GM12865 (cell line): ENCODE measurements at regions not wholly inside any gene's neighbourhood (a gene's known extent, or its start where the extent isn't known, plus 50 kb on each side); places are given as distances from the start of the nearest gene placed in this dataset.

ENCODE experiments used
- DNase-seq: peaks from one replicate; pipeline ENCODE4 v3.0.0; 2010; ENCODE audit warnings: low read depth
- H3K4me3 ChIP-seq: 2 replicates; pipeline ENCODE4 v1.5.1; 2011; ENCODE audit warnings: mild to moderate bottlenecking, low read depth, low read length, control low read depth
- TF ChIP-seq, protein P1 (sequence below): IDR thresholded peaks from 2 replicates; pipeline ENCODE4 v1.5.1; 2011; ENCODE audit warnings: low read length, control low read depth, low read depth, inconsistent platforms; ENCODE audit not compliant: insufficient read depth; ENCODE audit errors: missing control alignments

DNA sequence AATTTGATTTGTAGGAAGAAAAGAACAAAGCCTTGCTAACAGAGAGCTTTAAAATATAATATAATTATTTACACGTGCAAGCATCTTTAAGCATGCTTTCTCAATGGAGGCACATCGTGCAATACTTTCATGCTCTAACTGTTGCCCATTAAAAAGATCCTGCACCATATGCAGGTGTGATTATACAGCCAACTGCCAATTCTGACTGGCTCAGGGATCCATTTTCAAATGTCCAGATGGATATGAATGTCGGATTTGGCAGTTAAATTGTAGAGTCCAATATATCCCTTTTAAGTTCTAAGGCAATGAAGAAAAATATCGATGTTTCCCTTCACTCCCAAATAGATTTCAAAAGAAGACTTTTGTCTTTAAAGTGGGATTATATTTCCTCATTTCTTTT is 416.4 kb upstream of the CD180 start:
- no peak for DNase-seq
- no peak overlapping the region for H3K4me3 ChIP-seq
- TF ChIP-seq, protein P1, sequence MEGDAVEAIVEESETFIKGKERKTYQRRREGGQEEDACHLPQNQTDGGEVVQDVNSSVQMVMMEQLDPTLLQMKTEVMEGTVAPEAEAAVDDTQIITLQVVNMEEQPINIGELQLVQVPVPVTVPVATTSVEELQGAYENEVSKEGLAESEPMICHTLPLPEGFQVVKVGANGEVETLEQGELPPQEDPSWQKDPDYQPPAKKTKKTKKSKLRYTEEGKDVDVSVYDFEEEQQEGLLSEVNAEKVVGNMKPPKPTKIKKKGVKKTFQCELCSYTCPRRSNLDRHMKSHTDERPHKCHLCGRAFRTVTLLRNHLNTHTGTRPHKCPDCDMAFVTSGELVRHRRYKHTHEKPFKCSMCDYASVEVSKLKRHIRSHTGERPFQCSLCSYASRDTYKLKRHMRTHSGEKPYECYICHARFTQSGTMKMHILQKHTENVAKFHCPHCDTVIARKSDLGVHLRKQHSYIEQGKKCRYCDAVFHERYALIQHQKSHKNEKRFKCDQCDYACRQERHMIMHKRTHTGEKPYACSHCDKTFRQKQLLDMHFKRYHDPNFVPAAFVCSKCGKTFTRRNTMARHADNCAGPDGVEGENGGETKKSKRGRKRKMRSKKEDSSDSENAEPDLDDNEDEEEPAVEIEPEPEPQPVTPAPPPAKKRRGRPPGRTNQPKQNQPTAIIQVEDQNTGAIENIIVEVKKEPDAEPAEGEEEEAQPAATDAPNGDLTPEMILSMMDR, result no peak

DNA sequence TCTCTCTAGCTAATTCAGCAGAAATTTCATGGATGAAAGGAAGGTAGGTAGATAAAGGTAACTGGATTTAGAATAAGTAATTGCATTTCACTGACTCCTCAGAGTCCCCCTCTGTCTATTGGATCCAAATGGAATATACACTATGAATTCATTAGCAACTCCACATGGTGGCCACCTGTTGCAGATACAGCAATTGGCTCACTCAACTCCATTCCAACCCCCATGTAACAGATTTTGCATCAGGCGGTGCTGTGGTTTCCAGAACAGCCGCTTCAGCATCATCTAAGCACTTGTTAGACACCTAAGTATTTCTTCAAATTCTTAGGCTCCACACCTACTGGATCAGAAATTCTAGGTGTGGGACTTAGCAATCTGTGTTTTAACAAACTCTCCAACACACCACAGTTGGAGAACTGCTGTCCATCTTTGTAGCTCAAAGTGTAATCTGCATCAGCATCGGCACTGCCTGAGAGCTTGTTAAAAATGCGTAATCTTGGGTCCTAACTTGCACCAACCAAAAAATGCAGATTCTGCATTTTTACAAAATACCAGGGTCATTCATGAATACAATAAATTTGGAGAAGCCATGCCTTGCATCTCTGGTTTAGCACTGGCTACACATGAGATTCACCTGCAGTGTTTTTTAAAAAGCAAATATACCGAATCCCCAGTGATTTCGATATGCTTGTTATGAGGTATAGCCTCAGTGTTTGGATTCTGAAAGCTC is 413.8 kb upstream of the CD180 start:
- H3K4me3 ChIP-seq, result no peak overlapping the region
- TF ChIP-seq, protein P1, result no peak
- no peak for DNase-seq

DNA sequence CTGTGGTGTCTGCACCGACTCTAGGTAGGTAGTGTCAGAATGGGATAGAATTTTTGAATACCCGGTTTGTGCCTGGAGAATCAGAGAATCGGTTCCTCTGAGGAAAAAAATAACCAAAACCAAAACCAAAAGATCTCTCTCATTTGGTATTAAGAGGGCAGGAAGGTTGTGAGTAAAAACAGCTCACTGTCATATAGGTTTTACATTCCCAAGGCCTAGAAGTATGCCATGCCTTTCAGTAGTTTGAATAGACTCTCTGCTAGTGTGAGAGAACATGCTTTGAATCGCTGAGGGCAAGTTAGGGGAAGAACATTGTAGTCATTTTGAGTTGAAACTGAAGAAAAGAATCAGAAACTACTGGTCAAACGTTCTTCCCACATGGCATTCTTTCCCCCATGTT is 411.4 kb upstream of the CD180 start:
- TF ChIP-seq, protein P1, result no peak
- no peak overlapping the region for H3K4me3 ChIP-seq
- peak; percentile 15 for DNase-seq

DNA sequence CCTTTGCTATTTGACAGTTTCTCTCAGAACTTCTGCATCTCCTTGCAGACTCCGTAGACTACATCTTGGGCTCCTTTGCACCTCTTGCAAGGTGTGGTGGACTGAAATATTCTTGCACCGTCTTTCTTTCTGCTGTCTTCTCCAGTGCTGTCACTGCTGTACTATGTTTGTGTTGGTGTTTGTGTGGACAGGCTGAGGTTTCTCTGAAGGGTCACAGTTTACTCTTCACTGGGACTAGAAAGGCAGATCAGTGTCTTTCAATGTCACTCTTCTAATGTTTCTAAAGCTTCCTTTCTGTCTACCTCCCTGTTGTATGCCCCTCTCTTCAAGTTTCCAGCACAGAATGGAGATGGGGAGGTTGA is 410.0 kb upstream of the CD180 start:
- DNase-seq, result no peak
- no peak overlapping the region for H3K4me3 ChIP-seq
- TF ChIP-seq, protein P1, result no peak

DNA sequence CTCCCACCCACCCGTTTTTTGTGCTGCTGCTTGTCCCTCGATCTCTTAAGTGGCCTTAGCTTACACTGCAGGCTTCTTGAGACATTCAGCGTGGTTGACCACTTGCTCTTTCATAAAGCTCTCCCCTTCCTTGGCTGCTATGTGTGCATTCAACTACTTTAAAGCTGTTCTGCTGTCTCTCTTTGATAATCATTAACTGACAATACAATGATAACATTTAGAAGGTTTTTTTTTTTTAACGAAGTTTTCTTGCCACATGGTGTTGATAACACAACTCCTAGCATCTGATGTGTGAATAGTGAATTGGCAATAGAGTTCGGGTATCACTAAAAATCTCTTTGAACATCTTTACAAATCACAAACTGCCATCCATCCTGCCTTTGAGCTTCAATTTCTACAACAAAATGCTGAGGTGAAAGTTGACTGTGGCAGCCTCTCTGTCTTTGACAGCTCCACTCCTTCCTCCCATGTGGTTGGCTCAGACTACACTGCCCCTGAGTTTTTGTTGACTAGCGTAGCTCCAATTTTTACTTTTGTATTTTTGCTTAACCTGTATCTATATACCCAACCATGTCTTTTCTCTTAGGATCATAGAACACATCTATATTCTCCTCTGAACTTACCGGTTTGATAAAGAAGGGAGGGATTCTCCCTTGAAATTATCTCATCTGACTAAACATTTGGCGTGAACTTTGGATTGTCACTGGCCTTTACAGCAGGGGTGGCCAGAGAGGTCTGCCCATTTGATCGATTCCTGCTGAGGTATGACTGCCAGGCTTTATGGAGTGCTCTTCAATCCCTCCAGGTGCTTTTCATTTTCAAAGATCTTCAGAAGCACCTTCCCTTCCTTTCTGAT is 409.4 kb upstream of the CD180 start:
- TF ChIP-seq, protein P1, result no peak
- no peak for DNase-seq
- no peak overlapping the region for H3K4me3 ChIP-seq

DNA sequence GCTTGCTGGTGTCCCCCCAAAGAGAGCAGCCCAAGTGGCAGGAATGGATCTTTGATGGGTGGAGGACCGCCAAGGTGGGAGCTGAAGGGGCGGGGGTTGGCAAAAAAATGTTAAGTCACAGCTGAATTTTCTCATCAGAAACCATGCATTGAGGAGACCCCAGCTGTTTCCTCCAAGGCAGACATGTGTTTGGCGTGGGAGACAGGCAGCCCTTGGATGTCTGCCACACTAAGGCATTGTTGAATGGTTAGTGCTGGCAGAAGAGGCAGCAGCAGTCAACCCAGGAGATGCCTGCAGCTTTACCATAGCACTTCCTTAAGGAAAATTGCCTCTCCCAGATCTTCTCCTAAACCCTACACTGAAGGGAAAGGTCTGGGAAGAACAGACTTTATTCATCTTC is 394.9 kb upstream of the CD180 start:
- TF ChIP-seq, protein P1, result no peak
- DNase-seq, result no peak

More for the DNA sequence above, 394.9 kb upstream of the CD180 start:
- H3K4me3 ChIP-seq, result no peak overlapping the region
